Nephron (organoid): ENCODE measurements at regions not wholly inside any gene's neighbourhood (a gene's known extent, or its start where the extent isn't known, plus 50 kb on each side); places are given as distances from the start of the nearest gene placed in this dataset.

Source experiments
- H3K27ac Mint-ChIP-seq, 3 experiments: 2 replicates each; pipeline ENCODE4 v1.8.0; 2020; ENCODE audit warnings: mixed read lengths in 3 of 3, mild to moderate bottlenecking in 2 of 3, moderate library complexity in 1 of 3
- H3K27me3 Mint-ChIP-seq: 2 replicates; pipeline ENCODE4 v1.8.0; 2021; ENCODE audit warnings: low read depth, mild to moderate bottlenecking, moderate library complexity, mixed read lengths
- H3K36me3 Mint-ChIP-seq: 2 replicates; pipeline ENCODE4 v1.8.0; 2020; ENCODE audit warnings: low read depth, mixed read lengths
- H3K4me1 Mint-ChIP-seq: 2 replicates; pipeline ENCODE4 v1.8.0; 2020; ENCODE audit warnings: mixed read lengths
- H3K4me3 Mint-ChIP-seq, 3 experiments: 2 replicates each; pipeline ENCODE4 v1.8.0; 2020; ENCODE audit warnings: mild to moderate bottlenecking in 3 of 3, mixed read lengths in 3 of 3, moderate library complexity in 2 of 3
- H3K9me3 Mint-ChIP-seq: 2 replicates; pipeline ENCODE4 v1.8.0; 2020; ENCODE audit warnings: mixed read lengths
- CTCF ChIP-seq, 3 experiments: fragments of 200-600 bp; sonication (generic); IDR thresholded peaks; one replicate each; pipeline ENCODE4 v1.5.0; 2021; ENCODE audit warnings: antibody characterized with exemption in 3 of 3; ENCODE audit not compliant: unreplicated experiment in 3 of 3

DNA sequence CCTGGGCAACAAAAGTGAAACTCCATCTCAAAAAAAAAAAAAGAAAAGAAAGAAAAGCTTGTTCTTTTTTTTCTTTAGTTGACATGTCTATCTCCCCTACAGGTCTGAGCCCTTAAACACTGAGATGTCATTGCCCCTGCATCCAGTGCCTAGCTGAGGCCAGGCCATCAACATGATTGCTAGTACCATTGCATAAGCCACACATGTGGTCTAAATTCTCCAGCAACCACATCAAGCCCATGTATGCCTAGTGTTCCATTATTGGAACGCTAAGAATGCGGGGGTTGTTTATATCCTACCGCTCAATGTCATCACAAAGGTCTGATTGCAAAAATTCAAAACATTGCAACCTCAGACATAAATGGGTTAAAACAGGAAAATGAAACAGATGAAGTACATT, 62.7 kb downstream of the NPTX2 start:
- H3K4me3 Mint-ChIP-seq, result no peak overlapping the region
- no peak for TF ChIP-seq CTCF (IDR thresholded peaks at IDR 0.05; ENCODE audit: unreplicated experiment in 3 of 3)
- H3K27ac Mint-ChIP-seq, result no peak overlapping the region
- H3K4me1 Mint-ChIP-seq, result peaks cover 5% of the 10 kb centered on the region
- no peaks in the 10 kb centered on the region for H3K36me3 Mint-ChIP-seq
- peaks cover 8% of the 10 kb centered on the region for H3K27me3 Mint-ChIP-seq
- H3K9me3 Mint-ChIP-seq, result peaks cover 2% of the 10 kb centered on the region

DNA sequence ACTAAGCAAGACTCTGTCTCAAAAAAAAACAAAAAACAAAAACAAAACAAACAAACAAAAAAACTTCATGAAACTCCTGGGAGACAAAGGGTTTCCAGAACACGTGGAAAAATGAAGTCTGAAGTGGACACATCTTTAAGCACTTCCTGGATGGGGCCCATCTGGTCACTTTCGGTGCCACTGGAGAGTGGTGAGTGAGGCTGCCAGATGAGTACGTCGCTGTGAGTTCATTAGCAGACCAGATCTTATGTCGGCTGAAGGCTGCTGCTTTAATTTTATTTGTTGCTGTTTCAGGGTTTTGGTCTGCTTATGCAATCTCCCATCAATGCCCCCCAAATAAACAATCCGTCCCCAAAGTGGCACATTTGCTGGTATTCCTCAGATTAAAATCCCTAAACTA, 64.4 kb downstream of the NPTX2 start:
- H3K36me3 Mint-ChIP-seq, result no peaks in the 10 kb centered on the region
- H3K9me3 Mint-ChIP-seq, result peaks cover 9% of the 10 kb centered on the region
- H3K27me3 Mint-ChIP-seq, result peaks cover 8% of the 10 kb centered on the region
- no peak for TF ChIP-seq CTCF (IDR thresholded peaks at IDR 0.05; ENCODE audit: unreplicated experiment in 3 of 3)
- no peak overlapping the region for H3K27ac Mint-ChIP-seq
- H3K4me1 Mint-ChIP-seq, result peaks cover 5% of the 10 kb centered on the region
- H3K4me3 Mint-ChIP-seq, result no peak overlapping the region

DNA sequence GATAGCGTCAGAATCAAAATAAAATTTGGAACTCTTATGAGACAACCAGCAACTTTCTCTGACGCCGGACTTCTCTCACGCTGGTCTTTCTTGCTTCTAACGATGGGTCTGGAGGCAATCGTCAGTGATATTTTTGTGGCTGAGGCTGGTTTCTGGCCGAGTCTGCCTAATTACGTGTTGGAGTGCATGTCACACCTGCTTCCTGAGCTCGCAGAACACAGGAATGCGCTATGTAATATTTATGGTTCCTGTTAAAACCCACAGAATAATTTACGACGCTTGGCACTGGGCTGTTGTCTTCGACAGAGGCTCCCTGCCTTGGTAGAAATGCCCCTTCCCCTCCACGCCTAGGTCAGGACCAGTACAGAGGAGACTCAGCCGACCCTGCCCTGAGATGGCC, 64.9 kb downstream of the NPTX2 start:
- Mint-ChIP-seq H3K9me3 (peaks cover 12% of the 10 kb centered on the region), H3K27ac (no peak overlapping the region), H3K27me3 (peaks cover 11% of the 10 kb centered on the region), H3K36me3 (no peaks in the 10 kb centered on the region), H3K4me3 (no peak overlapping the region), H3K4me1 (peaks cover 5% of the 10 kb centered on the region)
- no peak for TF ChIP-seq CTCF (IDR thresholded peaks at IDR 0.05; ENCODE audit: unreplicated experiment in 3 of 3)

DNA sequence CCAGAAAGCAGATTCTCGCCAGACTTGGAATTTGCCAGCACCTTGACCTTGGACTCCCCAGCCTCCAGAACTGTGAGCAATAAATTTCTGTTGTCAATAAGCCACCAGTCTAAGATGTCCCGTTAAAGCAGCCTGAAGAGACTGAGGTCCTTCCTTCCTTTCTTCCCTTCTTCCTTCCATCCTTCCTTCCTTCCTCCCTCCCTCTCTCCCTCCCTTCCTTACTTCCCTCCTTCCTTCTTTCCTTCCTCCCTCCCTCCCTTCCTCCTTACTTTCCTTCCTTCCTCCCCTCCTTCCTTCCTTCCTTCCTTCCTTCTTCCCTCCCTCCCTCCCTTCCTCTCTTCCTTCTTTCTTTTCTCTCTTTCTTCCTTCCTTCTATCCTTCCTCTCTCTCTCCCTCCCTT, 66.4 kb downstream of the NPTX2 start:
- Mint-ChIP-seq H3K27ac (no peak overlapping the region), H3K27me3 (peaks cover 11% of the 10 kb centered on the region), H3K4me3 (no peak overlapping the region), H3K36me3 (no peaks in the 10 kb centered on the region), H3K4me1 (peaks cover 5% of the 10 kb centered on the region), H3K9me3 (peaks cover 17% of the 10 kb centered on the region)
- TF ChIP-seq CTCF (IDR thresholded peaks at IDR 0.05; ENCODE audit: unreplicated experiment in 3 of 3), result no peak

GRCh38 chr7:98685541-98685940, 68.5 kb downstream of the NPTX2 start:
- H3K9me3 Mint-ChIP-seq, result peaks cover 25% of the 10 kb centered on the region
- H3K36me3 Mint-ChIP-seq, result no peaks in the 10 kb centered on the region
- no peak for TF ChIP-seq CTCF (IDR thresholded peaks at IDR 0.05; ENCODE audit: unreplicated experiment in 3 of 3)
- H3K27ac Mint-ChIP-seq, result no peak overlapping the region
- no peak overlapping the region for H3K4me3 Mint-ChIP-seq
- H3K4me1 Mint-ChIP-seq, result peaks cover 5% of the 10 kb centered on the region
- H3K27me3 Mint-ChIP-seq, result peaks cover 11% of the 10 kb centered on the region

DNA sequence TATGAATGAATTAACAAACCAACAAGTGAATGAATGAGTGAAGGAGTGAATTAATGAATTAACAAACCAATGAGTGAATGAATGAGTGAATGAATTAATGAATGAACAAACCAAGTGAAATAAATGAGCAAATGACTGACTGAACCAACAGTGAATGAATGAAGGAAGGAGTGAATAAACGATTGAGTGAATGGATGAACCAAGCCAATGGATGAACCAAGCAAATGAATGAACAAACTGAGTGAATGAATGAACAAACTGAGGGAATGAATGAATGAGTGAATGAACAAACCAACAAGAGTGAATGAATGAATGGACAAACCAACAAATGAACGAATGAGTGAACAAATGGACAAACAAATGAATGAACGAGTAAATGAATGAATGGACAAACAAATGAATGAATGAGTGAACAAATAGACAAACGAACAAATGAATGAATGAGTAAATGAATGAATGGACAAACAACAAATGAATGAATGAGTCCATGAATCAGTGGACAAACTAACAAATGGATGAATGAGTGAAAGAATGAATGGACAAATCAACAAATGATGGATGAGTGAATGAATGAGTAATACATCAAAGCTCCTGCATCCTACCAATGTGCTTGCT, 69.5 kb downstream of the NPTX2 start:
- peaks cover 9% of the 10 kb centered on the region for H3K27me3 Mint-ChIP-seq

More for the DNA sequence above, 69.5 kb downstream of the NPTX2 start:
- H3K27ac Mint-ChIP-seq, result no peak overlapping the region
- H3K36me3 Mint-ChIP-seq, result no peaks in the 10 kb centered on the region
- H3K4me3 Mint-ChIP-seq, result no peak overlapping the region
- TF ChIP-seq CTCF (IDR thresholded peaks at IDR 0.05; ENCODE audit: unreplicated experiment in 3 of 3), result no peak
- peaks cover 28% of the 10 kb centered on the region for H3K9me3 Mint-ChIP-seq
- H3K4me1 Mint-ChIP-seq, result peaks cover 5% of the 10 kb centered on the region
